Osteocyte (in vitro differentiated cells): ENCODE measurements at regions not wholly inside any gene's neighbourhood (a gene's known extent, or its start where the extent isn't known, plus 50 kb on each side); places are given as distances from the start of the nearest gene placed in this dataset.

Experiments used
- DNase-seq: peaks from one replicate; pipeline ENCODE4 v3.0.0; 2021; ENCODE audit warnings: mixed read lengths; ENCODE audit not compliant: unreplicated experiment; ENCODE audit errors: extremely low spot score
- H3K27ac Mint-ChIP-seq: one replicate; pipeline ENCODE4 v1.8.0; 2021; ENCODE audit warnings: mild to moderate bottlenecking, mixed read lengths; ENCODE audit not compliant: unreplicated experiment
- H3K27me3 Mint-ChIP-seq: one replicate; pipeline ENCODE4 v1.8.0; 2021; ENCODE audit warnings: mixed read lengths; ENCODE audit not compliant: unreplicated experiment
- H3K36me3 Mint-ChIP-seq: one replicate; pipeline ENCODE4 v1.8.0; 2021; ENCODE audit warnings: mixed read lengths; ENCODE audit not compliant: unreplicated experiment
- H3K4me1 Mint-ChIP-seq: one replicate; pipeline ENCODE4 v1.8.0; 2021; ENCODE audit warnings: mixed read lengths; ENCODE audit not compliant: unreplicated experiment
- H3K4me3 Mint-ChIP-seq: one replicate; pipeline ENCODE4 v1.8.0; 2021; ENCODE audit warnings: mild to moderate bottlenecking, moderate library complexity, mixed read lengths; ENCODE audit not compliant: unreplicated experiment
- H3K9me3 Mint-ChIP-seq: one replicate; pipeline ENCODE4 v1.8.0; 2021; ENCODE audit warnings: mixed read lengths; ENCODE audit not compliant: unreplicated experiment
- TF ChIP-seq, protein P1 (sequence below): fragments of 200-600 bp; sonication (generic); IDR thresholded peaks from 2 replicates; pipeline ENCODE4 v1.5.0; 2021; ENCODE audit warnings: antibody characterized with exemption, mild to moderate bottlenecking, moderate library complexity

DNA sequence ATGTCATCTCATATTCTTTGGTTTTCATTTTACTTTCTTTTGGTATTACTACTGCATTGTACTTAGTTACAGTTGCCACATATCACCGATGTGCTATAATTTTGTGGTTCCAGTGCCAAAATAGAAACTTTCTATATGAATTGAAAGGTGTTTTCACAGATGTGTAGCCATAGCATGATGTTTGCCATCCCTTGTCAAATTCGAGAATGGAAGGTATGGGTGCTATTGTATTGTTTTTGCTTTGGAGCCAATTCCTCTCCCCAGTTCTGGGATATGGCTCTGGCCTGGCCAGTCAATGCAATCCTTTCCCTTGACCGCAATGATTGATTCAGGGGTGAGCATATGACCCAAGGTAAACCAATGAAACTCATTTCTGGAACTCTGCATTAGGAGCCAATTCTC is 86.2 kb upstream of the RPS6KA3 start:
- Mint-ChIP-seq H3K27me3 (no peaks in the 10 kb centered on the region), H3K9me3 (no peaks in the 10 kb centered on the region), H3K4me1 (no peaks in the 10 kb centered on the region), H3K4me3 (no peak overlapping the region), H3K27ac (no peak overlapping the region), H3K36me3 (no peaks in the 10 kb centered on the region)
- TF ChIP-seq, protein P1, sequence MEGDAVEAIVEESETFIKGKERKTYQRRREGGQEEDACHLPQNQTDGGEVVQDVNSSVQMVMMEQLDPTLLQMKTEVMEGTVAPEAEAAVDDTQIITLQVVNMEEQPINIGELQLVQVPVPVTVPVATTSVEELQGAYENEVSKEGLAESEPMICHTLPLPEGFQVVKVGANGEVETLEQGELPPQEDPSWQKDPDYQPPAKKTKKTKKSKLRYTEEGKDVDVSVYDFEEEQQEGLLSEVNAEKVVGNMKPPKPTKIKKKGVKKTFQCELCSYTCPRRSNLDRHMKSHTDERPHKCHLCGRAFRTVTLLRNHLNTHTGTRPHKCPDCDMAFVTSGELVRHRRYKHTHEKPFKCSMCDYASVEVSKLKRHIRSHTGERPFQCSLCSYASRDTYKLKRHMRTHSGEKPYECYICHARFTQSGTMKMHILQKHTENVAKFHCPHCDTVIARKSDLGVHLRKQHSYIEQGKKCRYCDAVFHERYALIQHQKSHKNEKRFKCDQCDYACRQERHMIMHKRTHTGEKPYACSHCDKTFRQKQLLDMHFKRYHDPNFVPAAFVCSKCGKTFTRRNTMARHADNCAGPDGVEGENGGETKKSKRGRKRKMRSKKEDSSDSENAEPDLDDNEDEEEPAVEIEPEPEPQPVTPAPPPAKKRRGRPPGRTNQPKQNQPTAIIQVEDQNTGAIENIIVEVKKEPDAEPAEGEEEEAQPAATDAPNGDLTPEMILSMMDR: no peak
- DNase-seq: no peak

- Mint-ChIP-seq H3K27ac (no peak overlapping the region), H3K4me3 (no peak overlapping the region), H3K4me1 (no peaks in the 10 kb centered on the region), H3K27me3 (no peaks in the 10 kb centered on the region), H3K9me3 (no peaks in the 10 kb centered on the region), H3K36me3 (no peaks in the 10 kb centered on the region)
- TF ChIP-seq, protein P1: no peak
- no peak for DNase-seq
Observed at GRCh38 chrX:20352504-20352903, 85.8 kb upstream of the RPS6KA3 start.

DNA sequence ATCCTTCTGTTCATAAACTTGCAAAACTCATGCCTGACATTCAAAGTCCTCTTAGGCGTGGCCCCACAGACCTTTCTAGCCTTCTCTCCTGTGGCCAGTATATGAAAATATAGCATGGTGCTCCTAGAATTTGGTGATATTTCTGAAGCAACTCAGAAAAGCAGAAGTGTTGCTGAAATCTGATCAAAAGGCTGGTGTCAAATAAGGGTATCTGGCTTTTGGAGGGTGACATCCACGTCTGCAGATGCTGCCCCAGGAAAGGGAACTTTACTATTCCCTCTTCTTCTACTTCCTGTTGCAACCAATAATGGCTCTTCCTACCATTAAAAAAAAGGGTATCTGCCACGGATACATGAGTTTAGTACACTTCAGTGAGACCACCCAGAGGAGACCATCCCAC is 83.9 kb upstream of the RPS6KA3 start:
- Mint-ChIP-seq H3K27ac (no peak overlapping the region), H3K27me3 (no peaks in the 10 kb centered on the region), H3K36me3 (no peaks in the 10 kb centered on the region), H3K9me3 (peaks cover 7% of the 10 kb centered on the region), H3K4me3 (no peak overlapping the region), H3K4me1 (no peaks in the 10 kb centered on the region)
- no peak for DNase-seq
- TF ChIP-seq, protein P1: no peak

GRCh38 chrX:20348139-20348538 is 81.4 kb upstream of the RPS6KA3 start:
- H3K4me1 Mint-ChIP-seq: no peaks in the 10 kb centered on the region
- H3K27ac Mint-ChIP-seq: no peak overlapping the region
- H3K27me3 Mint-ChIP-seq: no peaks in the 10 kb centered on the region
- H3K4me3 Mint-ChIP-seq: no peak overlapping the region
- peaks cover 16% of the 10 kb centered on the region for H3K9me3 Mint-ChIP-seq
- no peaks in the 10 kb centered on the region for H3K36me3 Mint-ChIP-seq
- DNase-seq: no peak
- TF ChIP-seq, protein P1: no peak

DNA sequence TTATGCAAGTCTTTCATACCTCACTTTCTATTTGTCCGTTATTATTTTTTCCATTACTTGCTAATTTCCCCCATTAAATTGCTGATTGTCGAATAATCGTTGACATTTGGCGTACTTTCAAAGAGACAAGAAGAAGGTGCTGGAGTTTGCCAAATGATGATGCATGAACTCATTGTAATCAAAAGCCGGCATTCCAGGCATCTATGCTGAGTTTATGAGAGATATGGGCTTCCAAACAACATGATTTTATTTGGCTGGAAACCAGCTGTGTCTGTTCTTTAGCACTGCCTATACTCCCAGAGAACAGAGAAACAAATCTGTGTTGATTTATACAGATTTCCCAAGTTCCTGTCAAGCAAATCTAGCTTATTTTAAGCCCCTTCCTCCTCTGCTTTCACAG is 80.8 kb upstream of the RPS6KA3 start:
- Mint-ChIP-seq H3K4me3 (no peak overlapping the region), H3K36me3 (no peaks in the 10 kb centered on the region), H3K27me3 (no peaks in the 10 kb centered on the region), H3K4me1 (no peaks in the 10 kb centered on the region), H3K27ac (no peak overlapping the region), H3K9me3 (peaks cover 21% of the 10 kb centered on the region)
- TF ChIP-seq, protein P1: no peak
- no peak for DNase-seq
